Glutamatergic neuron (in vitro differentiated cells): ENCODE measurements at regions not wholly inside any gene's neighbourhood (a gene's known extent, or its start where the extent isn't known, plus 50 kb on each side); places are given as distances from the start of the nearest gene placed in this dataset.

Experiments
- DNase-seq: peaks from one replicate; pipeline ENCODE4 v3.0.0; 2022
- H3K27ac Mint-ChIP-seq: one replicate; pipeline ENCODE4 v1.8.0; 2020; ENCODE audit warnings: mild to moderate bottlenecking, mixed read lengths, inconsistent platforms; ENCODE audit not compliant: unreplicated experiment
- H3K27me3 Mint-ChIP-seq: one replicate; pipeline ENCODE4 v1.8.0; 2020; ENCODE audit warnings: mild to moderate bottlenecking, moderate library complexity, mixed read lengths, inconsistent platforms; ENCODE audit not compliant: unreplicated experiment
- H3K36me3 Mint-ChIP-seq: one replicate; pipeline ENCODE4 v1.8.0; 2020; ENCODE audit warnings: mild to moderate bottlenecking, mixed read lengths, inconsistent platforms; ENCODE audit not compliant: unreplicated experiment
- H3K4me1 Mint-ChIP-seq: one replicate; pipeline ENCODE4 v1.8.0; 2020; ENCODE audit warnings: mild to moderate bottlenecking, low read depth, mixed read lengths, inconsistent platforms; ENCODE audit not compliant: unreplicated experiment
- H3K4me3 Mint-ChIP-seq: one replicate; pipeline ENCODE4 v1.8.0; 2020; ENCODE audit warnings: mild to moderate bottlenecking, mixed read lengths, inconsistent platforms; ENCODE audit not compliant: unreplicated experiment
- H3K9me3 Mint-ChIP-seq: one replicate; pipeline ENCODE4 v1.8.0; 2020; ENCODE audit warnings: mild to moderate bottlenecking, moderate library complexity, mixed read lengths, inconsistent platforms; ENCODE audit not compliant: unreplicated experiment
- CTCF ChIP-seq: fragments of 200-600 bp; sonication (generic); IDR thresholded peaks from one replicate; pipeline ENCODE4 v1.5.0; 2021; ENCODE audit not compliant: partially characterized antibody, unreplicated experiment

GRCh38 chr4:152039023-152039481 lies 278.2 kb upstream of the GATB start:
- H3K4me1 Mint-ChIP-seq, result peaks cover 5% of the 10 kb centered on the region
- H3K4me3 Mint-ChIP-seq, result no peak overlapping the region
- H3K36me3 Mint-ChIP-seq, result peaks cover 7% of the 10 kb centered on the region
- H3K27ac Mint-ChIP-seq, result no peak overlapping the region
- H3K9me3 Mint-ChIP-seq, result no peaks in the 10 kb centered on the region
- no peak for DNase-seq
- H3K27me3 Mint-ChIP-seq, result peaks cover 3% of the 10 kb centered on the region
- no peak for TF ChIP-seq CTCF

- no peak for DNase-seq
- no peak for TF ChIP-seq CTCF
- no peaks in the 10 kb centered on the region for H3K9me3 Mint-ChIP-seq
- peaks cover 4% of the 10 kb centered on the region for H3K36me3 Mint-ChIP-seq
- H3K4me1 Mint-ChIP-seq, result peaks cover 5% of the 10 kb centered on the region
- H3K27me3 Mint-ChIP-seq, result no peaks in the 10 kb centered on the region
- H3K4me3 Mint-ChIP-seq, result no peak overlapping the region
- no peak overlapping the region for H3K27ac Mint-ChIP-seq
Measured at GRCh38 chr4:152038238-152038637, 277.4 kb upstream of the GATB start.

GRCh38 chr4:152037435-152037834 lies 276.6 kb upstream of the GATB start:
- H3K4me3 Mint-ChIP-seq, result no peak overlapping the region
- H3K9me3 Mint-ChIP-seq, result no peaks in the 10 kb centered on the region
- no peak for TF ChIP-seq CTCF
- no peak for DNase-seq
- H3K4me1 Mint-ChIP-seq, result peaks cover 5% of the 10 kb centered on the region
- H3K36me3 Mint-ChIP-seq, result no peaks in the 10 kb centered on the region
- no peak overlapping the region for H3K27ac Mint-ChIP-seq
- no peaks in the 10 kb centered on the region for H3K27me3 Mint-ChIP-seq

- Mint-ChIP-seq H3K4me3 (no peak overlapping the region), H3K36me3 (no peaks in the 10 kb centered on the region), H3K9me3 (no peaks in the 10 kb centered on the region), H3K4me1 (no peaks in the 10 kb centered on the region), H3K27ac (no peak overlapping the region), H3K27me3 (peaks cover 2% of the 10 kb centered on the region)
- DNase-seq, result no peak
- no peak for TF ChIP-seq CTCF
Measured at GRCh38 chr4:152033621-152034020, 272.8 kb upstream of the GATB start.

- DNase-seq, result no peak
- peaks cover 5% of the 10 kb centered on the region for H3K36me3 Mint-ChIP-seq
- H3K27ac Mint-ChIP-seq, result no peak overlapping the region
- H3K9me3 Mint-ChIP-seq, result no peaks in the 10 kb centered on the region
- no peaks in the 10 kb centered on the region for H3K4me1 Mint-ChIP-seq
- TF ChIP-seq CTCF, result no peak
- H3K27me3 Mint-ChIP-seq, result peaks cover 4% of the 10 kb centered on the region
- H3K4me3 Mint-ChIP-seq, result no peak overlapping the region
Measured at GRCh38 chr4:152032722-152033131, 271.9 kb upstream of the GATB start.
